Upper lobe of left lung (tissue), 6 donors: ENCODE measurements at regions not wholly inside any gene's neighbourhood (a gene's known extent, or its start where the extent isn't known, plus 50 kb on each side); places are given as distances from the start of the nearest gene placed in this dataset.

ENCODE experiments used
- ATAC-seq, 2 donors: fragments of 200-7000 bp; cut with Tn5 transposase; one replicate each; pipeline ENCODE4 v1.9.1; 2022; ENCODE audit warnings: mild to moderate bottlenecking in 2 of 2, moderate library complexity in 2 of 2; ENCODE audit not compliant: low FRiP score in 2 of 2
- DNase-seq, 2 donors: peaks; one replicate each; pipeline ENCODE4 v3.0.0-alpha.2; 2019 to 2020
- H3K27ac ChIP-seq, 4 donors: fragments of 200-600 bp; sonication (generic); one replicate each; pipeline ENCODE4 v1.5.1; 2016 to 2019
- H3K27me3 ChIP-seq, 4 donors: fragments of 200-600 bp; sonication (generic); one replicate each; pipeline ENCODE4 v1.5.1; 2017 to 2019
- H3K36me3 ChIP-seq, 4 donors: fragments of 200-600 bp; sonication (generic); one replicate each; pipeline ENCODE4 v1.5.1; 2016 to 2019
- H3K4me1 ChIP-seq, 4 donors: fragments of 200-600 bp; sonication (generic); one replicate each; pipeline ENCODE4 v1.5.1; 2018 to 2019
- H3K4me3 ChIP-seq, 4 donors: fragments of 200-600 bp; sonication (generic); one replicate each; pipeline ENCODE4 v1.5.1; 2017 to 2019; ENCODE audit warnings: mild to moderate bottlenecking in 2 of 4, moderate library complexity in 1 of 4
- H3K9me3 ChIP-seq, 4 donors: fragments of 200-600 bp; sonication (generic); one replicate each; pipeline ENCODE4 v1.5.1; 2018 to 2019
- EP300 ChIP-seq, 4 donors: sonication (generic); formaldehyde crosslinking; IDR thresholded peaks; one replicate each; pipeline ENCODE4 v1.5.1; 2017; ENCODE audit warnings: antibody characterized with exemption in 4 of 4, control low read depth in 2 of 4
- POLR2A ChIP-seq, 4 donors: fragments of 450-650 bp; IDR thresholded peaks; one replicate each; pipeline ENCODE4 v1.5.1; 2016 to 2017; ENCODE audit warnings: antibody characterized with exemption in 4 of 4, mild to moderate bottlenecking in 2 of 4
- POLR2AphosphoS5 ChIP-seq, 2 donors: sonication (generic); formaldehyde crosslinking; IDR thresholded peaks; one replicate each; pipeline ENCODE4 v1.5.1; 2017; ENCODE audit warnings: antibody characterized with exemption in 2 of 2
- WGBS, 2 donors: methylation state at CpG; one replicate each; pipeline ENCODE4 v1.1.5; 2017 to 2018; 5-methylcytosine and 5-hydroxymethylcytosine counted together
- TF ChIP-seq, protein P1 (sequence below), 6 experiments: fragments of 450-650 bp in 4 of 6; fragments of 200-600 bp in 2 of 6; sonication (generic) in 2 of 6; IDR thresholded peaks; one replicate each; pipeline ENCODE4 v1.5.1; 2016 to 2019; ENCODE audit warnings: antibody characterized with exemption in 6 of 6
- donor health status: DM: no; HTN: no; CAD: no; lungs with moderate emphysema.
- donor health status: DM: no; HTN: yes; CAD: no; lungs with severe emphysema.

DNA sequence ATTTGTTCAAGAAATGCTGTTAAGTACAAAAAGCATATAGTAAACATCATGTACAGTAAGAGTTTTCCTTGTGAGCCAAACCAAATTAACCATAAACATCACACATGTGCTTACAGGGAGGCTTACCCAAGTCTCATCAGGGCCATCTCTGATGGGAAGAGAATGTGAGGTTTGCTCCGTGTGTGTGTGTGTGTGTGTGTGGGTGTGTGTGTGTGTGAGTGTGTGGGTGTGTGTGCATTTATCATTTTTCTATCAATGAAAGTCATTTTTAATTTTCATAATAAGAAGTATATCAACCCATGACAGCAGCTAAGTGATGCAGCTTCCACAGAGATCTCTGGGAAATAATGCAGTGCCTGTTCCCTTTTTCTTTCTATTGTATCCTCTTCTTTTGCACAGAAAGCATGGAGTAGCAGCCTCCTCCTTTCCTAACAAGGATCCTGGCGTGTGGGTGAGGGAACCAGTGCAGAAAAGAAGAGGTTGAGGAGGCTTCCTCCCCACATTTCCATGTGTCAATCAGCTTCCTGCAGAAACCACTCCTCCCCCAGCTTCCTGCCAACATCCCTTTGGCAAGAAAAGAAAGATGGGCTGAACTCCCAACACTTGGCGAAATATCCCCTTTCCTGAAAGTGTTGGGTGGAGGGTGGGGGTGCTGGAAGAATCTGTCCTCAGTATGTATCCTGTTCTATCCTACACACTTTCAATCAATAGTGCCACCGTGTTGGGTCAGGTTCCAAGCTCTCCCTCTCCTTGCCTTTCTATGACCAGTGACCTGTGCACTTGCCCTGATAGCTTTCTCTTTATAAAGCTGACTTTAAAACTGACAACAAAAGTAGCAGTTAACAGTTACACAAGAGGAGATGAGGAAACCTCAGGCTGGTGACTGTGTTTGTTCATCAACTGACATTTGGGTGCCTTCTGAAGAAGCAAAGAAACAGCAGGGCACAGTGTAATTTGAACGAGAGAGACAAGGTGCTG lies 251.8 kb upstream of the CITED2 start:
- ATAC-seq: peak; percentile 55 to 60
- H3K4me1 ChIP-seq: peaks cover 0 to 10% (median 0%) of the 10 kb centered on the region in 4 donors
- TF ChIP-seq POLR2A (IDR thresholded peaks at IDR 0.05) (peak in 1 of 4 donors; percentile 29), EP300 (IDR thresholded peaks at IDR 0.05) (peak in 1 of 4 donors; percentile 28), POLR2AphosphoS5 (IDR thresholded peaks at IDR 0.05) (no peak)
- TF ChIP-seq, protein P1, sequence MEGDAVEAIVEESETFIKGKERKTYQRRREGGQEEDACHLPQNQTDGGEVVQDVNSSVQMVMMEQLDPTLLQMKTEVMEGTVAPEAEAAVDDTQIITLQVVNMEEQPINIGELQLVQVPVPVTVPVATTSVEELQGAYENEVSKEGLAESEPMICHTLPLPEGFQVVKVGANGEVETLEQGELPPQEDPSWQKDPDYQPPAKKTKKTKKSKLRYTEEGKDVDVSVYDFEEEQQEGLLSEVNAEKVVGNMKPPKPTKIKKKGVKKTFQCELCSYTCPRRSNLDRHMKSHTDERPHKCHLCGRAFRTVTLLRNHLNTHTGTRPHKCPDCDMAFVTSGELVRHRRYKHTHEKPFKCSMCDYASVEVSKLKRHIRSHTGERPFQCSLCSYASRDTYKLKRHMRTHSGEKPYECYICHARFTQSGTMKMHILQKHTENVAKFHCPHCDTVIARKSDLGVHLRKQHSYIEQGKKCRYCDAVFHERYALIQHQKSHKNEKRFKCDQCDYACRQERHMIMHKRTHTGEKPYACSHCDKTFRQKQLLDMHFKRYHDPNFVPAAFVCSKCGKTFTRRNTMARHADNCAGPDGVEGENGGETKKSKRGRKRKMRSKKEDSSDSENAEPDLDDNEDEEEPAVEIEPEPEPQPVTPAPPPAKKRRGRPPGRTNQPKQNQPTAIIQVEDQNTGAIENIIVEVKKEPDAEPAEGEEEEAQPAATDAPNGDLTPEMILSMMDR (IDR thresholded peaks at IDR 0.05): no peak
- no peak overlapping the region for H3K27ac ChIP-seq
- no peaks in the 10 kb centered on the region for H3K36me3 ChIP-seq
- H3K9me3 ChIP-seq: no peaks in the 10 kb centered on the region
- H3K27me3 ChIP-seq: no peaks in the 10 kb centered on the region
- WGBS, 2 donors: 39 to 42% methylated on average over 5 of the region's 5 CpGs
- H3K4me3 ChIP-seq: peak overlapping the region in 1 of 4 donors; percentile 10
- DNase-seq: peak in 1 of 2 donors; percentile 34

DNA sequence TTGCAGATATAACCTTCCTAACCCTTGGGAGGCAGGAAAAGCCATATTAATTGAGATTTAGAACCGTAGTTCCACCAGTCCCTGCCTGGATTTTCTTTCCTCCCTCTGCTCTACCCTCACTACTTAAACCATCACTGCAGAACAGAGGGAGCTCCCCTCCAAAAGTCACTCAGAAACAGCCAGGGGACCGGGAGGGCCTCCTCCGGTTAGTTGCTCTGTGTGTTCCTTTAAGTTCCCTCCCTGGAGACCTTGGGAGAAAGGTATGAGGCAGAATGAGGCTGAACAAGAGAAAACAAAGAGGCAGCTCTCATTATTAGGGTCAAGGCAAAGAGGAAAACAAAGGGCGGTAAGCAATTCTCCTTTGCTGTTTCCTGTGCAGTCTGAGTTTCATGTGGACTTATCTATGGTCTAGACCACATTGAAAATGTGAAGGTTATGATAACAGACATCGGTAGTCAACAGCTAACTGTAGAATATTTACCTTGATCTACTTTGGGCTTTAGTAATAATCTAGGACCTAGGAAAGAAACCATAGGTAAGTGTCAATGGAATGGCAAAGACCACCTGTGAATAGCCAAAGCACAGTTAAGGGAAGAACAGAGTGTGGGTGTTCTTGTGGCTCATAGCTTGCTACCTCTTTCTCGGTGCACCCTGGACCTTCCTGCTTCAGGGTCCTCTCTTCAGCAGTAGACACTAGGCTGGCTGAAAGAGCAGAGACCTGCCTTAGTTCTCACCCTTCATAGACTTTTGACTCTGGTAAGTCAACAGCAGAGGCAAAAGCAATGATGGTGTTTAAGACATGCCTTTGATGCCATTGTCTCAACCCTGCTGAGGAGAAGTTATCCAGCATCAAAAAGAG lies 250.9 kb upstream of the CITED2 start:
- Histone ChIP-seq H3K9me3 (no peaks in the 10 kb centered on the region), H3K4me1 (peaks cover 0 to 10% (median 0%) of the 10 kb centered on the region in 4 donors), H3K27me3 (no peaks in the 10 kb centered on the region), H3K27ac (no peak overlapping the region), H3K4me3 (no peak overlapping the region), H3K36me3 (no peaks in the 10 kb centered on the region)
- 75 to 76% methylated on average over 6 of the region's 6 CpGs for WGBS, 2 donors
- no peak for ATAC-seq
- TF ChIP-seq EP300 (IDR thresholded peaks at IDR 0.05) (no peak), POLR2A (IDR thresholded peaks at IDR 0.05) (no peak), POLR2AphosphoS5 (IDR thresholded peaks at IDR 0.05) (no peak)
- TF ChIP-seq, protein P1 (IDR thresholded peaks at IDR 0.05): no peak
- no peak for DNase-seq

DNA sequence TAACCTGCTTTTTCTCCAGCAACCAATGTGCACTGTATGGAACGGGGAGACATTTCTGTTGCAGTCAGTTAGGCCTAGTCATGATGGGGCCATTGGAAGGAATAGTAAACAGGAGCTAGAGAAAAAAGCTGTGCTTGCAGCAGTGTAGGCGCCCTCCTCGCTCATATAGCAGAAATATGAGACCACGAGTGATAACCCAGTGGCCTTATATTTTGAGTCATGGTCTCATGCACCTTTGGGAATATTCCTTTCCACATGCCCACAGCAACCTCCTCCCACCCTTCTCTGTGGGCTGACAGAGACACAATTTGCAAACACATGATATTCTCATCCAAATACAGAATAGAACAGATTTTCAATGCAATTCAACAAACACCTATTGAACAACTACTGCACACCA lies 248.9 kb upstream of the CITED2 start:
- ATAC-seq: no peak
- peaks cover 0 to 10% (median 0%) of the 10 kb centered on the region in 4 donors for H3K4me1 ChIP-seq
- no peaks in the 10 kb centered on the region for H3K9me3 ChIP-seq
- H3K27me3 ChIP-seq: no peaks in the 10 kb centered on the region
- DNase-seq: no peak
- H3K36me3 ChIP-seq: no peaks in the 10 kb centered on the region
- 93 to 95% methylated on average over 4 of the region's 4 CpGs for WGBS, 2 donors
- no peak overlapping the region for H3K27ac ChIP-seq
- TF ChIP-seq POLR2AphosphoS5 (IDR thresholded peaks at IDR 0.05) (no peak), POLR2A (IDR thresholded peaks at IDR 0.05) (no peak), EP300 (IDR thresholded peaks at IDR 0.05) (no peak)
- TF ChIP-seq, protein P1 (IDR thresholded peaks at IDR 0.05): no peak
- no peak overlapping the region for H3K4me3 ChIP-seq

DNA sequence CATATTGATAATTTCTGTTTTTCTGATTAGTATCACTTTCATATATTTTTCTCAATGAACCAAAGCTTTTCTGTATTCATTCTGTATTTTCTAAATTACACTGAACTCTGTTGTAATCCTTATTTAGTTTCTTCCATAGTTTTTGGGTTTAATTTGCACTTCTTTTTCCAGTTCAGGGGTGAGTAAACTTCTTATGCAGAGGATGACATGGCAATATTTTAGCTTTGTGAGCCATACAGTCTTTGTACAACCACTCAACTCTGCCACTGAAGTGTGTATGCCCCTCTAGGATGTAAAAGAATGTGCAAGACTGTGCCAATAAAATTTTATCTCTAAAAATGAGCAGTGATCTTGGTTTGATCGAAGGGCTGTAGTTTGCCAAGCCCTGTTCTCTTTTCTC lies 239.0 kb upstream of the CITED2 start:
- DNase-seq: no peak
- Histone ChIP-seq H3K27ac (no peak overlapping the region), H3K9me3 (no peaks in the 10 kb centered on the region), H3K27me3 (no peaks in the 10 kb centered on the region), H3K4me3 (no peak overlapping the region), H3K4me1 (no peaks in the 10 kb centered on the region), H3K36me3 (no peaks in the 10 kb centered on the region)
- no peak for ATAC-seq
- TF ChIP-seq, protein P1 (IDR thresholded peaks at IDR 0.05): no peak
- TF ChIP-seq EP300 (IDR thresholded peaks at IDR 0.05): no peak
- TF ChIP-seq POLR2AphosphoS5 (IDR thresholded peaks at IDR 0.05): no peak
- no peak for TF ChIP-seq POLR2A (IDR thresholded peaks at IDR 0.05)
- WGBS, 2 donors: 53 to 60% methylated on average over 1 of the region's 1 CpG
